NCI-H1417 (cell line): ENCODE measurements at regions not wholly inside any gene's neighbourhood (a gene's known extent, or its start where the extent isn't known, plus 50 kb on each side); places are given as distances from the start of the nearest gene placed in this dataset.
A peak's percentile ranks its signal among the peaks of the same experiment; 100 is the strongest.
"Not testable (repeated sequence)": the region's sequence is repeated elsewhere in the genome, so short reads cannot be mapped to it uniquely, and the experiment has no call there.

Experiments
- DNase-seq, 3 experiments: peaks; one replicate each; lab custom pipeline; 2025; lab: John Stamatoyannopoulos, UW

DNA sequence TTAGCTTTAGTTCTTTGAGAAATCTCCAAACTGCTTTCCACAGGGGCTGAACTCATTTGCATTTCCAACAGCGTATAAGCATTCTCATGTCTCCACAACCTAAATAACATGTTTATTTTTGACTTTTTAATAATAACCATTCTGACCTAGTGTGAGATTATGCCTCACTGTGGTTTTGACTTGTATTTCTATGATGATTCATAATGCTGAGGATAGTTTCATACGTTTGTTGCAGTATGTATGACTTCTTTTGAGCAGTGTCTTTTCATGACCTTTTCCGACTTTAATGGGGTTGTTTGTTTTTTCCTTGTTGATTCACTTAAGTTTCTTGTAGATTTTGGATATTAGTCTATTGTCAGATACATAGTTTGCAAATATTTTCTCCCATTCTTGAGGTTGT is 1833.0 kb upstream of the PCDH10 start:
- no peak for DNase-seq

DNA sequence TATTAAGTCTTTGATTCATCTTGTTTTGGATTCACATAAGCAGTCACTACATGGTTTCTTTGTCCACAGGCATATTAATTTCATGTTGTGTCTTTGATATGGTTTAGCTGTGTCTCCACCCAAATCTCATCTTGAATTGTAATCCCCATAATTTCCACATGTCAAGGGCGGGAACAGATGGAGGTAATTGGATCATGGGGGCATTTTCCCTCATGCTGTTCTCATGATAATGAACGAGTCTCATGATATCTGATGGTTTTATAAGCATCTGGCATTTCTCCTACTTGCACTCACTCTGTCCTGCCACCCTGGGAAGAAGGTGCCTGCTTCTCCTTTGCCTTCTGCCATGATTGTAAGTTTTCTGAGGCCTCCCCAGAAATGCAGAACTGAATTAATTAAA is 1811.2 kb upstream of the PCDH10 start:
- DNase-seq: no peak

DNA sequence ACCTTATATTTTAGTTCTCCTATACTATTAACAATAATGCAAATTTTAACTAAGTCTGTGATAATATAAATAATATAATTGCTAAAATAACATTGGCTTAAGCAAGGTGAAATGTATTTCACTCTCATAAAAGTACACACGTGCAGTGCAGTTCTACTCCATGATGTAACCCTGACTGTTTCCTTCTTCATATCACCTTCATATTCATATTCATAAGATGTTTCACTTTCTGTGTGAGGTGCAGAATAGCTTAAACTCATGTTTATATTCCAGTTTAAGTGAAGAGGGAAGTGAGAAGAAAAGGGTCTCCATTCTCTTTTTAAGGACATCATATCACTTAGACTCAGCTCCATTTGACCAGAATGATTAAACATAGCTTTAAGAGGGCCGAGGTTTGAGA is 1810.0 kb upstream of the PCDH10 start:
- no peak for DNase-seq

GRCh38 chr4:131344761-131345160 is 1804.3 kb upstream of the PCDH10 start:
- no peak for DNase-seq

DNA sequence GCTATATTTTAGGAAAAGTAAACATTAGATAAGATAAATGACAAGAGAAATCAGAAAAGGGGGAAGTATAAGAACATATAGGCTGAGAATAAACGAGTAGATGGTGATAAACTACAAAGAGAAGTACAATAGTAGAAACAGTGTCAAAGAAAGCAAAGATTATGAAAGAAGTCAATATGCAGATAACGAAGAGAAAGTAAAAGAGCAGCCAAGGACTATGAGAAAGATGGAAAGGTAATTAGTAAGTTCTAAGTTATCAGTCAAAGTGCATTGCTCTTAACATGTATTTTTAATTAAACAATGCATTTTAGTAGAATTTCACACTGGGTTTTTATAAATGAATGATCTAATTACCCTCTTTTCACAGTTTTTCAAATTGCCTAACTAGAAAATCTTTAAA is 1801.3 kb upstream of the PCDH10 start:
- no peak for DNase-seq

GRCh38 chr4:131348263-131348662 is 1800.8 kb upstream of the PCDH10 start:
- DNase-seq: no peak

DNA sequence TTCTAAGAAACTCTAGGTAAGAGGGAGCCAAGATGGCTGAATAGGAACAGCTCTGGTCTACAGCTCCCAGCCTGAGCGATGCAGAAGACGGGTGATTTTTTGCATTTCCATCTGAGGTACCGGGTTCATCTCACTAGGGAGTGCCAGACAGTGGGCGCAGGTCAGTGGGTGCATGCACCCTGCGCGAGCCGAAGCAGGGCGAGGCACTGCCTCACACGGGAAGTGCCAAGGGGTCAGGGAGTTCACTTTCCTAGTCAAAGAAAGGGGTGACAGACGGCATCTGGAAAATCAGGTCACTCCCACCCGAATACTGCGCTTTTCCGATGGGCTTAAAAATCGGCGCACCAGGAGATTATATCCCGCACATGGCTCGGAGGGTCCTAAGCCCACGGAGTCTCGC is 1796.7 kb upstream of the PCDH10 start:
- not testable (repeated sequence) for DNase-seq

- DNase-seq: no peak
These were observed 1782.4 kb upstream of the PCDH10 start for GRCh38 chr4:131366714-131367113.

DNA sequence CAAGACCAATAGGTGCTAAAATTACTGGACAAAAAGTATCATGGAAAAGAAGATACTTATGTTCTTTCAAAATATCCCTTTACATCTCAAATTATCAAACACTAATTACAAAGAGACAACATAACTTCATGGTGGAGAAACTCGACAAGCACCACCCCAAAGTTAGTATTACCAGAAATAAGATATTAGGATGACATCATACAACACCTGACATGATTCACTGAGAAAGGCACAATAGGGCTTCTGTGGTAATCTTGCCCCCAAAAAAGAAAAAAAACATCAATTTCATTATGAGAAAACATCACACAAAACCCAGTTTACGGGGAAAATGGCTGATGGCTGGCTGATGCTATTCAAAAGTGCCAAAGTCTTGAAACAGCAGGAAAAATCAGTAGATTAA is 1781.7 kb upstream of the PCDH10 start:
- DNase-seq: no peak

GRCh38 chr4:131370846-131371245 is 1778.2 kb upstream of the PCDH10 start:
- peak; percentile 56 to 93 (median 73) for DNase-seq

GRCh38 chr4:131381055-131381454 is 1768.0 kb upstream of the PCDH10 start:
- no peak for DNase-seq

DNA sequence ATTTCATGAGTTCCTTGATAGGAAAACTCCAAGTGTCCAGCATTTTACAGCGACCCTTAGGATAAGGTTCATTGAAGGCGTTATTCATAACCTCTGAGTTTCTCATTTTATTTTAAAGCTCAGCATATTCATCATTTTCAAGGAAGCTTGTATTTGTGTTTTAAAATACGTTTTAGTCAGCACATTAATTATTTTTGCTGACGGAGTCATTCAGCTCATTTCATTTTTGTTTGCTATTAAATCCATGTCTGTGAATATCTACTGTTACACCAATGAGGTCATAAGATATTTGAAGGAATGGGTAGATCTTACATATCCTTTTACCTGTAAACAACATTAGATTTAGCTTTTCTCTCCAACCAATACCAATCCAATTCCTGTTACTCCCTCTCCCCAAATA is 1766.3 kb upstream of the PCDH10 start:
- no peak for DNase-seq

GRCh38 chr4:131388277-131388676 is 1760.8 kb upstream of the PCDH10 start:
- peak in 1 of 3 experiments; percentile 18 for DNase-seq

DNA sequence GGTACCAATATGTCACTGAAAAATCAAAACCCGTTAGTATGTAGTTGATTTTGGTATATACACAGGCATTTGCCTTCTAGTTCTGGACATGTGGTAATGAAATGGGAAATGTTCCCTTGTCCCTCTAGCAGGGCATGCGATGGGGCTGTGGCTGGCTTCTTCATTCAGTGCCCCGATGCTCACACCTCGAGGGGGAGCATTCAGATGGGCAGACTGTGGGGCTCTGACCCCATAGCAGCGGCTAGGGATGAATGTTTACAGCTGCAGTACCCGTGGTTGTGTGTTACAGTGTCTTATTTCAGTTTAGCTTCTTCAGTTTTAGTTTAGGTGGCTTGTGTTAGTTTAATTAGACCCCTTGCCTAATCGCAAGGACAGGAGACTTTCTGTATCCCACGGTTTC is 1741.0 kb upstream of the PCDH10 start:
- DNase-seq: no peak

- no peak for DNase-seq
These were observed 1737.7 kb upstream of the PCDH10 start for GRCh38 chr4:131411393-131411792.

- DNase-seq: no peak
These were observed 1729.9 kb upstream of the PCDH10 start for GRCh38 chr4:131419147-131419546.

DNA sequence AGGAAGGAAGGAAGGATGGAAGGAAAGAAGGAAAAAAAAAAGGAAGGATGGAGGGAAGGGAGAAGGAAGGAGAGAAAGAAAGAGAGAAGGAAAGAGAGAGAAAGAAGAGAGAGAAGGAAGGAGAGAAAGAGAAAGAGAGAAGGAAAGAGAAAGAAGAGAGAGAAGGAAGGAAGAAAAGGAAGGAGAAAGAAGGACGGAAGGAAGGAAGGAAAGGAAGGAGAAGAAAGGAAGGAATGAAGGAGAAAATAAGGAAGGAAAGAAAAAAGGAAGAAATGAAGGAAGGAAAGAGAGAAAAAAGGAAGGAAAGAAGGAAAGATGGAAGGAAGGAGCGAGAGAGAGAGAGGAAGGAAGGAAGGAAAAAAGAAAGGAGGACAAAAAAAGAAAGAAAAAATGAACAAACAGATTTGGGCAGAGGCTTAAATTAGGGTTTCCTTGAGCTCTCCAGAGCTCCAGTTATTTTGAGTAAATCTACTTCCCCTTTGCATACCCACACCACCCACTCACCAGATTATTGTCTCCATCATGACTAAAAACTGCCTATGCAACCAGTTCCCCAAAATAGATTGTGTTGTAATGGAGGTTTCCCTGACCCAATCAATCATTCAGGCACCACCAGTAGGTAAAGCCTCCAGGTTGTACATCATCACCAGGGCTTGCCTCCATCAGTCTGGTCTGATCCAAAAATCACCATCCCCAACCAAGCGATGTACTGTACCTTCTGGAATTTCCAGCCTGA is 1722.9 kb upstream of the PCDH10 start:
- no peak for DNase-seq

DNA sequence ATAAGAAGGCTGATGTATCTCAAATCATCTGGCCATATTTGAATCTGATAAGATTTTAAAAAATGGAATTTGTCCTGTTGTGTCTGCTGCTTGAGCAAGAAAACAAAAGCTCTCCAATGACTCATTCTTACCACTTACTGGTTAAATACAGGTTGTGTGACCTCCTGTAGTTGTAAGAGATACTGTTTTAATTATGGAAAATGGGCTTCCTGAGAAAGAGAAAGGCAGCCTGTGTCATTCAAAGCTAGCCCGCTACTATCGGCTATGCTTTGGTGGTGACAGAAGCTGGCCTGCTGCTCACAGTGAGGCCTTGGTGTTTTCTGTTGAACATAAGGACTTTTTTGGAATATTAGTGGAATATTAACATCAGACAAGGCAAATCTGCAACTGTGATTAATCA is 1722.1 kb upstream of the PCDH10 start:
- DNase-seq: peak in 2 of 3 experiments; percentile 12 to 47

- DNase-seq: no peak
These were observed 1718.8 kb upstream of the PCDH10 start for GRCh38 chr4:131430302-131430701.

GRCh38 chr4:131441004-131441688 is 1707.9 kb upstream of the PCDH10 start:
- no peak for DNase-seq

- DNase-seq: no peak
These were observed 1701.2 kb upstream of the PCDH10 start for GRCh38 chr4:131447883-131448282.

- DNase-seq: no peak
These were observed 1698.4 kb upstream of the PCDH10 start for GRCh38 chr4:131450572-131451209.

- no peak for DNase-seq
These were observed 1689.5 kb upstream of the PCDH10 start for GRCh38 chr4:131459430-131460101.
